GM19438 (cell line): ENCODE measurements at regions not wholly inside any gene's neighbourhood (a gene's known extent, or its start where the extent isn't known, plus 50 kb on each side); places are given as distances from the start of the nearest gene placed in this dataset.

ENCODE experiments used
- ATAC-seq: cut with Tn5 transposase; IDR thresholded peaks from one replicate; pipeline ENCODE4 v1.9.1; 2021; ENCODE audit warnings: low read depth; ENCODE audit not compliant: unreplicated experiment

- ATAC-seq, result no peak
Observed at GRCh38 chr3:43159131-43159875, 53.4 kb upstream of the POMGNT2 start.

- no peak for ATAC-seq
Observed at GRCh38 chr3:43156812-43157455, 51.1 kb upstream of the POMGNT2 start.

GRCh38 chr3:43155464-43156121 lies 49.7 kb upstream of the POMGNT2 start:
- ATAC-seq, result no peak
